ENCODE measurements at regions not wholly inside any gene's neighbourhood (a gene's known extent, or its start where the extent isn't known, plus 50 kb on each side); places are given as distances from the start of the nearest gene placed in this dataset.
A peak's percentile ranks its signal among the peaks of the same experiment; 100 is the strongest.
"Not testable (repeated sequence)": the region's sequence is repeated elsewhere in the genome, so short reads cannot be mapped to it uniquely, and the experiment has no call there.

- Histone ChIP-seq H3K27me3 (replicated peaks; ENCODE audit: control insufficient read depth, insufficient read depth, low read length) (no peaks in the 10 kb centered on the region), H3K4me1 (ENCODE audit: control insufficient read depth, insufficient read depth, low read length) (peaks cover 25% of the 10 kb centered on the region), H3K36me3 (ENCODE audit: control insufficient read depth, insufficient read depth, low read length, severe bottlenecking) (no peaks in the 10 kb centered on the region), H3K4me3 (ENCODE audit: low read length) (no peak overlapping the region), H3K9me3 (ENCODE audit: control insufficient read depth, low read length) (peaks cover 5% of the 10 kb centered on the region), H3K9ac (ENCODE audit: low read length) (no peak overlapping the region)
- peak; percentile 29 for DNase-seq (ENCODE audit: low read depth)
Observed at GRCh38 chr18:22827216-22827615, 105.9 kb upstream of the RBBP8 start.

GRCh38 chr18:22827741-22828140, 105.4 kb upstream of the RBBP8 start:
- DNase-seq (ENCODE audit: low read depth) = no peak
- no peaks in the 10 kb centered on the region for H3K36me3 ChIP-seq (ENCODE audit: control insufficient read depth, insufficient read depth, low read length, severe bottlenecking)
- H3K27me3 ChIP-seq (replicated peaks; ENCODE audit: control insufficient read depth, insufficient read depth, low read length) = no peaks in the 10 kb centered on the region
- H3K4me3 ChIP-seq (ENCODE audit: low read length) = no peak overlapping the region
- peaks cover 5% of the 10 kb centered on the region for H3K9me3 ChIP-seq (ENCODE audit: control insufficient read depth, low read length)
- peaks cover 22% of the 10 kb centered on the region for H3K4me1 ChIP-seq (ENCODE audit: control insufficient read depth, insufficient read depth, low read length)
- no peak overlapping the region for H3K9ac ChIP-seq (ENCODE audit: low read length)

GRCh38 chr18:22828171-22828570, 105.0 kb upstream of the RBBP8 start:
- no peak overlapping the region for H3K4me3 ChIP-seq (ENCODE audit: low read length)
- no peaks in the 10 kb centered on the region for H3K27me3 ChIP-seq (replicated peaks; ENCODE audit: control insufficient read depth, insufficient read depth, low read length)
- H3K9ac ChIP-seq (ENCODE audit: low read length) = no peak overlapping the region
- no peaks in the 10 kb centered on the region for H3K36me3 ChIP-seq (ENCODE audit: control insufficient read depth, insufficient read depth, low read length, severe bottlenecking)
- H3K9me3 ChIP-seq (ENCODE audit: control insufficient read depth, low read length) = peaks cover 5% of the 10 kb centered on the region
- DNase-seq (ENCODE audit: low read depth) = no peak
- H3K4me1 ChIP-seq (ENCODE audit: control insufficient read depth, insufficient read depth, low read length) = peaks cover 22% of the 10 kb centered on the region

GRCh38 chr18:22828583-22828982, 104.5 kb upstream of the RBBP8 start:
- not testable (repeated sequence) for H3K36me3 ChIP-seq (ENCODE audit: control insufficient read depth, insufficient read depth, low read length, severe bottlenecking); H3K9ac ChIP-seq (ENCODE audit: low read length); DNase-seq (ENCODE audit: low read depth); H3K9me3 ChIP-seq (ENCODE audit: control insufficient read depth, low read length); H3K4me3 ChIP-seq (ENCODE audit: low read length); H3K27me3 ChIP-seq (replicated peaks; ENCODE audit: control insufficient read depth, insufficient read depth, low read length)
- peaks cover 22% of the 10 kb centered on the region for H3K4me1 ChIP-seq (ENCODE audit: control insufficient read depth, insufficient read depth, low read length)

GRCh38 chr18:22829781-22830180, 103.3 kb upstream of the RBBP8 start:
- DNase-seq (ENCODE audit: low read depth) = no peak
- peaks cover 22% of the 10 kb centered on the region for H3K4me1 ChIP-seq (ENCODE audit: control insufficient read depth, insufficient read depth, low read length)
- no peak overlapping the region for H3K4me3 ChIP-seq (ENCODE audit: low read length)
- H3K27me3 ChIP-seq (replicated peaks; ENCODE audit: control insufficient read depth, insufficient read depth, low read length) = no peaks in the 10 kb centered on the region
- H3K36me3 ChIP-seq (ENCODE audit: control insufficient read depth, insufficient read depth, low read length, severe bottlenecking) = no peaks in the 10 kb centered on the region
- peaks cover 5% of the 10 kb centered on the region for H3K9me3 ChIP-seq (ENCODE audit: control insufficient read depth, low read length)
- no peak overlapping the region for H3K9ac ChIP-seq (ENCODE audit: low read length)

- H3K9me3 ChIP-seq (ENCODE audit: control insufficient read depth, low read length) = peaks cover 5% of the 10 kb centered on the region
- no peak overlapping the region for H3K9ac ChIP-seq (ENCODE audit: low read length)
- no peak overlapping the region for H3K4me3 ChIP-seq (ENCODE audit: low read length)
- peaks cover 22% of the 10 kb centered on the region for H3K4me1 ChIP-seq (ENCODE audit: control insufficient read depth, insufficient read depth, low read length)
- DNase-seq (ENCODE audit: low read depth) = no peak
- H3K36me3 ChIP-seq (ENCODE audit: control insufficient read depth, insufficient read depth, low read length, severe bottlenecking) = no peaks in the 10 kb centered on the region
- no peaks in the 10 kb centered on the region for H3K27me3 ChIP-seq (replicated peaks; ENCODE audit: control insufficient read depth, insufficient read depth, low read length)
Observed at GRCh38 chr18:22830511-22830910, 102.6 kb upstream of the RBBP8 start.

GRCh38 chr18:22831441-22831904, 101.7 kb upstream of the RBBP8 start:
- peaks cover 22% of the 10 kb centered on the region for H3K4me1 ChIP-seq (ENCODE audit: control insufficient read depth, insufficient read depth, low read length)
- no peak overlapping the region for H3K9ac ChIP-seq (ENCODE audit: low read length)
- H3K9me3 ChIP-seq (ENCODE audit: control insufficient read depth, low read length) = peaks cover 5% of the 10 kb centered on the region
- DNase-seq (ENCODE audit: low read depth) = peak; percentile 90
- no peaks in the 10 kb centered on the region for H3K36me3 ChIP-seq (ENCODE audit: control insufficient read depth, insufficient read depth, low read length, severe bottlenecking)
- no peaks in the 10 kb centered on the region for H3K27me3 ChIP-seq (replicated peaks; ENCODE audit: control insufficient read depth, insufficient read depth, low read length)
- no peak overlapping the region for H3K4me3 ChIP-seq (ENCODE audit: low read length)

GRCh38 chr18:22836932-22837331, 96.2 kb upstream of the RBBP8 start:
- H3K9me3 ChIP-seq (ENCODE audit: control insufficient read depth, low read length) = no peaks in the 10 kb centered on the region
- peaks cover 6% of the 10 kb centered on the region for H3K4me1 ChIP-seq (ENCODE audit: control insufficient read depth, insufficient read depth, low read length)
- no peaks in the 10 kb centered on the region for H3K36me3 ChIP-seq (ENCODE audit: control insufficient read depth, insufficient read depth, low read length, severe bottlenecking)
- DNase-seq (ENCODE audit: low read depth) = no peak
- no peak overlapping the region for H3K9ac ChIP-seq (ENCODE audit: low read length)
- H3K27me3 ChIP-seq (replicated peaks; ENCODE audit: control insufficient read depth, insufficient read depth, low read length) = no peaks in the 10 kb centered on the region
- H3K4me3 ChIP-seq (ENCODE audit: low read length) = no peak overlapping the region

GRCh38 chr18:22838221-22838620, 94.9 kb upstream of the RBBP8 start:
- no peaks in the 10 kb centered on the region for H3K36me3 ChIP-seq (ENCODE audit: control insufficient read depth, insufficient read depth, low read length, severe bottlenecking)
- no peaks in the 10 kb centered on the region for H3K9me3 ChIP-seq (ENCODE audit: control insufficient read depth, low read length)
- H3K27me3 ChIP-seq (replicated peaks; ENCODE audit: control insufficient read depth, insufficient read depth, low read length) = no peaks in the 10 kb centered on the region
- H3K4me3 ChIP-seq (ENCODE audit: low read length) = no peak overlapping the region
- H3K9ac ChIP-seq (ENCODE audit: low read length) = no peak overlapping the region
- DNase-seq (ENCODE audit: low read depth) = peak; percentile 17
- peaks cover 3% of the 10 kb centered on the region for H3K4me1 ChIP-seq (ENCODE audit: control insufficient read depth, insufficient read depth, low read length)

GRCh38 chr18:22838639-22839277, 94.4 kb upstream of the RBBP8 start:
- no peak for DNase-seq (ENCODE audit: low read depth)
- Histone ChIP-seq H3K9ac (ENCODE audit: low read length) (no peak overlapping the region), H3K9me3 (ENCODE audit: control insufficient read depth, low read length) (no peaks in the 10 kb centered on the region), H3K4me1 (ENCODE audit: control insufficient read depth, insufficient read depth, low read length) (peaks cover 3% of the 10 kb centered on the region), H3K36me3 (ENCODE audit: control insufficient read depth, insufficient read depth, low read length, severe bottlenecking) (no peaks in the 10 kb centered on the region), H3K27me3 (replicated peaks; ENCODE audit: control insufficient read depth, insufficient read depth, low read length) (no peaks in the 10 kb centered on the region), H3K4me3 (ENCODE audit: low read length) (no peak overlapping the region)

- no peak for DNase-seq (ENCODE audit: low read depth)
- Histone ChIP-seq H3K9me3 (ENCODE audit: control insufficient read depth, low read length) (no peaks in the 10 kb centered on the region), H3K4me1 (ENCODE audit: control insufficient read depth, insufficient read depth, low read length) (peaks cover 8% of the 10 kb centered on the region), H3K27me3 (replicated peaks; ENCODE audit: control insufficient read depth, insufficient read depth, low read length) (no peaks in the 10 kb centered on the region), H3K36me3 (ENCODE audit: control insufficient read depth, insufficient read depth, low read length, severe bottlenecking) (no peaks in the 10 kb centered on the region), H3K9ac (ENCODE audit: low read length) (no peak overlapping the region), H3K4me3 (ENCODE audit: low read length) (no peak overlapping the region)
Observed at GRCh38 chr18:22839340-22839821, 93.7 kb upstream of the RBBP8 start.
